ENCODE measurements at regions not wholly inside any gene's neighbourhood (a gene's known extent, or its start where the extent isn't known, plus 50 kb on each side); places are given as distances from the start of the nearest gene placed in this dataset.

GRCh38 chr18:46397174-46397573 lies 259.8 kb downstream of the LOXHD1 start:
- TF ChIP-seq, protein P1, sequence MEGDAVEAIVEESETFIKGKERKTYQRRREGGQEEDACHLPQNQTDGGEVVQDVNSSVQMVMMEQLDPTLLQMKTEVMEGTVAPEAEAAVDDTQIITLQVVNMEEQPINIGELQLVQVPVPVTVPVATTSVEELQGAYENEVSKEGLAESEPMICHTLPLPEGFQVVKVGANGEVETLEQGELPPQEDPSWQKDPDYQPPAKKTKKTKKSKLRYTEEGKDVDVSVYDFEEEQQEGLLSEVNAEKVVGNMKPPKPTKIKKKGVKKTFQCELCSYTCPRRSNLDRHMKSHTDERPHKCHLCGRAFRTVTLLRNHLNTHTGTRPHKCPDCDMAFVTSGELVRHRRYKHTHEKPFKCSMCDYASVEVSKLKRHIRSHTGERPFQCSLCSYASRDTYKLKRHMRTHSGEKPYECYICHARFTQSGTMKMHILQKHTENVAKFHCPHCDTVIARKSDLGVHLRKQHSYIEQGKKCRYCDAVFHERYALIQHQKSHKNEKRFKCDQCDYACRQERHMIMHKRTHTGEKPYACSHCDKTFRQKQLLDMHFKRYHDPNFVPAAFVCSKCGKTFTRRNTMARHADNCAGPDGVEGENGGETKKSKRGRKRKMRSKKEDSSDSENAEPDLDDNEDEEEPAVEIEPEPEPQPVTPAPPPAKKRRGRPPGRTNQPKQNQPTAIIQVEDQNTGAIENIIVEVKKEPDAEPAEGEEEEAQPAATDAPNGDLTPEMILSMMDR (IDR thresholded peaks at IDR 0.05; ENCODE audit: low read depth, low read length), result no peak
- no peak for TF ChIP-seq EZH2phosphoT487 (IDR thresholded peaks at IDR 0.05; ENCODE audit: low read depth)

All from OCI-LY3 (cell line).